Gastrocnemius medialis (tissue), 4 donors: ENCODE measurements at regions not wholly inside any gene's neighbourhood (a gene's known extent, or its start where the extent isn't known, plus 50 kb on each side); places are given as distances from the start of the nearest gene placed in this dataset.

Experiments used
- POLR2A ChIP-seq, 2 donors: fragments of 450-650 bp; IDR thresholded peaks; one replicate each; pipeline ENCODE4 v1.6.1; 2017; ENCODE audit warnings: antibody characterized with exemption in 2 of 2, mild to moderate bottlenecking in 2 of 2, moderate library complexity in 2 of 2
- TF ChIP-seq, protein P1 (sequence below), 5 experiments: fragments of 450-650 bp in 3 of 5; fragments of 200-600 bp in 2 of 5; sonication (generic) in 2 of 5; IDR thresholded peaks in 4 of 5; conservative IDR thresholded peaks in 1 of 5; 1 replicate in 4 of 5; 2 replicates in 1 of 5; pipeline ENCODE4 v1.5.1; 2016 to 2019; ENCODE audit warnings: antibody characterized with exemption in 5 of 5, mild to moderate bottlenecking in 3 of 5, moderate library complexity in 3 of 5

DNA sequence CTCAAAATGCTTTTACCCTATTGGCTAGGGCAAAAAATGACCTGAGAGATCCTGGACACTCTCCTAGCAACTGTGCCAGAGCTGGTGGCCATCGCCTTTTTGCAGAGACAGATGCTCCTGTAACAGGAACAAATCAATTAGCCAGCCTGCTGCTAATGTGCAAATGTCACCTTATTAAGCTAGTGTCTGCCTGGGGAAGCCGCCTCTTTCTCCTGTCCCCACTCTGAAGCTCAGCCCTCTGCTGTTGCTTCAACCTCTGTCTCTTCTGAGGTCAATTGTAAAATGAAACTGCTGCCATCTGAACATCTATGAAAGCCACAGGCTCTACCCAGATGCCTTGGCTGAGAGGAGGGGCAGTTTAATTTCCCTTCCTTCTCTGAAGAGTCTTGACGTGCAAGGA lies 85.5 kb upstream of the CACNA1E start:
- TF ChIP-seq, protein P1, sequence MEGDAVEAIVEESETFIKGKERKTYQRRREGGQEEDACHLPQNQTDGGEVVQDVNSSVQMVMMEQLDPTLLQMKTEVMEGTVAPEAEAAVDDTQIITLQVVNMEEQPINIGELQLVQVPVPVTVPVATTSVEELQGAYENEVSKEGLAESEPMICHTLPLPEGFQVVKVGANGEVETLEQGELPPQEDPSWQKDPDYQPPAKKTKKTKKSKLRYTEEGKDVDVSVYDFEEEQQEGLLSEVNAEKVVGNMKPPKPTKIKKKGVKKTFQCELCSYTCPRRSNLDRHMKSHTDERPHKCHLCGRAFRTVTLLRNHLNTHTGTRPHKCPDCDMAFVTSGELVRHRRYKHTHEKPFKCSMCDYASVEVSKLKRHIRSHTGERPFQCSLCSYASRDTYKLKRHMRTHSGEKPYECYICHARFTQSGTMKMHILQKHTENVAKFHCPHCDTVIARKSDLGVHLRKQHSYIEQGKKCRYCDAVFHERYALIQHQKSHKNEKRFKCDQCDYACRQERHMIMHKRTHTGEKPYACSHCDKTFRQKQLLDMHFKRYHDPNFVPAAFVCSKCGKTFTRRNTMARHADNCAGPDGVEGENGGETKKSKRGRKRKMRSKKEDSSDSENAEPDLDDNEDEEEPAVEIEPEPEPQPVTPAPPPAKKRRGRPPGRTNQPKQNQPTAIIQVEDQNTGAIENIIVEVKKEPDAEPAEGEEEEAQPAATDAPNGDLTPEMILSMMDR (IDR thresholded peaks at IDR 0.05 in 4 of 5, conservative IDR thresholded peaks at IDR 0.05 in 1 of 5): no peak
- no peak for TF ChIP-seq POLR2A (IDR thresholded peaks at IDR 0.05)
